ENCODE measurements at regions not wholly inside any gene's neighbourhood (a gene's known extent, or its start where the extent isn't known, plus 50 kb on each side); places are given as distances from the start of the nearest gene placed in this dataset.

DNA sequence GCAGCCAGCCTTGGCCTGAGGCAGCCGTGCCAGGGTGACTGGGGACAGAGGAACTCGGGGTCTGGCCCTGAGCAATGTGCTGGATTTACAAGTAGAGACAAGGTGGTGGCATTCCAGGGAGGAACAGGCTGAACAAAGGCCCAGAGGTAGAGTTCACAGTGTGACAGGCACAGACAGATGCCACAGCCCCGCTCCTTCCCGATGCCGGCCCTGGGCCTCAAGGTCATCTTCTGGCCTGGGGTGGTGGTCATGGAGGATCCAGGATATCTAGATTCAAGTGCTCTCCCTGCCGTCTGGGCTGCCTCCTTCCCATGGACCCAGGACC, 68.9 kb upstream of the COL13A1 start:
- Histone ChIP-seq H3K36me3 (ENCODE audit: insufficient read depth, low read length) (no peaks in the 10 kb centered on the region), H3K27me3 (ENCODE audit: insufficient read depth, low read length, poor library complexity, severe bottlenecking) (no peaks in the 10 kb centered on the region), H3K4me1 (ENCODE audit: insufficient read depth, low read length, poor library complexity, severe bottlenecking) (peaks cover 44% of the 10 kb centered on the region), H3K4me2 (ENCODE audit: low read depth, low read length, poor library complexity, severe bottlenecking) (no peak overlapping the region), H3F3A (ENCODE audit: low read depth) (no peaks in the 10 kb centered on the region), H3K4me3 (ENCODE audit: low read length, poor library complexity, severe bottlenecking) (no peak overlapping the region), H3K9me3 (ENCODE audit: insufficient read depth, low read depth, low read length) (no peaks in the 10 kb centered on the region), H3K9me2 (replicated peaks; ENCODE audit: low read depth, low read length) (no peaks in the 10 kb centered on the region), H3K9ac (ENCODE audit: low read depth, low read length, poor library complexity, severe bottlenecking) (no peak overlapping the region), H4K20me1 (ENCODE audit: insufficient read depth, low read length, poor library complexity, severe bottlenecking) (no peaks in the 10 kb centered on the region), H2AFZ (ENCODE audit: low read length) (no peak overlapping the region), H3K79me2 (ENCODE audit: insufficient read depth, low read length) (no peaks in the 10 kb centered on the region)
- TF ChIP-seq, protein P1, sequence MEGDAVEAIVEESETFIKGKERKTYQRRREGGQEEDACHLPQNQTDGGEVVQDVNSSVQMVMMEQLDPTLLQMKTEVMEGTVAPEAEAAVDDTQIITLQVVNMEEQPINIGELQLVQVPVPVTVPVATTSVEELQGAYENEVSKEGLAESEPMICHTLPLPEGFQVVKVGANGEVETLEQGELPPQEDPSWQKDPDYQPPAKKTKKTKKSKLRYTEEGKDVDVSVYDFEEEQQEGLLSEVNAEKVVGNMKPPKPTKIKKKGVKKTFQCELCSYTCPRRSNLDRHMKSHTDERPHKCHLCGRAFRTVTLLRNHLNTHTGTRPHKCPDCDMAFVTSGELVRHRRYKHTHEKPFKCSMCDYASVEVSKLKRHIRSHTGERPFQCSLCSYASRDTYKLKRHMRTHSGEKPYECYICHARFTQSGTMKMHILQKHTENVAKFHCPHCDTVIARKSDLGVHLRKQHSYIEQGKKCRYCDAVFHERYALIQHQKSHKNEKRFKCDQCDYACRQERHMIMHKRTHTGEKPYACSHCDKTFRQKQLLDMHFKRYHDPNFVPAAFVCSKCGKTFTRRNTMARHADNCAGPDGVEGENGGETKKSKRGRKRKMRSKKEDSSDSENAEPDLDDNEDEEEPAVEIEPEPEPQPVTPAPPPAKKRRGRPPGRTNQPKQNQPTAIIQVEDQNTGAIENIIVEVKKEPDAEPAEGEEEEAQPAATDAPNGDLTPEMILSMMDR (conservative IDR thresholded peaks at IDR 0.05; ENCODE audit: low read length), result no peak
- TF ChIP-seq EZH2phosphoT487 (IDR thresholded peaks at IDR 0.05; ENCODE audit: borderline replicate concordance), result no peak

GRCh38 chr10:69733791-69734261, 67.9 kb upstream of the COL13A1 start:
- H3K9me2 ChIP-seq (replicated peaks; ENCODE audit: low read depth, low read length), result no peaks in the 10 kb centered on the region
- H4K20me1 ChIP-seq (ENCODE audit: insufficient read depth, low read length, poor library complexity, severe bottlenecking), result no peaks in the 10 kb centered on the region
- peaks cover 36% of the 10 kb centered on the region for H3K4me1 ChIP-seq (ENCODE audit: insufficient read depth, low read length, poor library complexity, severe bottlenecking)
- no peak overlapping the region for H2AFZ ChIP-seq (ENCODE audit: low read length)
- H3K4me3 ChIP-seq (ENCODE audit: low read length, poor library complexity, severe bottlenecking), result no peak overlapping the region
- H3K9me3 ChIP-seq (ENCODE audit: insufficient read depth, low read depth, low read length), result no peaks in the 10 kb centered on the region
- peak overlapping the region; percentile 53 for H3K9ac ChIP-seq (ENCODE audit: low read depth, low read length, poor library complexity, severe bottlenecking)
- no peak overlapping the region for H3K4me2 ChIP-seq (ENCODE audit: low read depth, low read length, poor library complexity, severe bottlenecking)
- no peaks in the 10 kb centered on the region for H3F3A ChIP-seq (ENCODE audit: low read depth)
- H3K79me2 ChIP-seq (ENCODE audit: insufficient read depth, low read length), result no peaks in the 10 kb centered on the region
- no peaks in the 10 kb centered on the region for H3K36me3 ChIP-seq (ENCODE audit: insufficient read depth, low read length)
- no peak for TF ChIP-seq EZH2phosphoT487 (IDR thresholded peaks at IDR 0.05; ENCODE audit: borderline replicate concordance)
- TF ChIP-seq, protein P1 (conservative IDR thresholded peaks at IDR 0.05; ENCODE audit: low read length), result no peak
- no peaks in the 10 kb centered on the region for H3K27me3 ChIP-seq (ENCODE audit: insufficient read depth, low read length, poor library complexity, severe bottlenecking)

DNA sequence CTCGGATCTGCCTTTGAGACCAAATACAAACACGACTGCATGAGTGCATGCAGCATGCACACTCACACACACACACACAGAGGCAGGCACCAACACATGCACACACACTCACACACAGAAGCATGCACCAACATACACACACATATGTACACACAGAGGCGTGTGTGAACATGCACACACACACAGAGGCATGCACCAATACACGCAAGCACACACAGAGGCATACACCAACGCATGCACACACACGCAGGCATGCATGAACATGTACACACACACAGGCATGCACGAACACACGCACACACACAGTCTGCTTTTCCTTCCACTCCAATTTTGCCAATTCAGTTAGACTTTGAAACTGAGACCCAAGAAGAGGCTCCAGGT, 67.3 kb upstream of the COL13A1 start:
- H3K4me3 ChIP-seq (ENCODE audit: low read length, poor library complexity, severe bottlenecking), result peak overlapping the region; percentile 31
- peak overlapping the region; percentile 62 for H3K4me2 ChIP-seq (ENCODE audit: low read depth, low read length, poor library complexity, severe bottlenecking)
- no peaks in the 10 kb centered on the region for H3F3A ChIP-seq (ENCODE audit: low read depth)
- H3K36me3 ChIP-seq (ENCODE audit: insufficient read depth, low read length), result no peaks in the 10 kb centered on the region
- no peaks in the 10 kb centered on the region for H3K9me3 ChIP-seq (ENCODE audit: insufficient read depth, low read depth, low read length)
- H3K4me1 ChIP-seq (ENCODE audit: insufficient read depth, low read length, poor library complexity, severe bottlenecking), result peaks cover 36% of the 10 kb centered on the region
- no peaks in the 10 kb centered on the region for H3K79me2 ChIP-seq (ENCODE audit: insufficient read depth, low read length)
- H3K9me2 ChIP-seq (replicated peaks; ENCODE audit: low read depth, low read length), result no peaks in the 10 kb centered on the region
- TF ChIP-seq EZH2phosphoT487 (IDR thresholded peaks at IDR 0.05; ENCODE audit: borderline replicate concordance), result no peak
- TF ChIP-seq, protein P1 (conservative IDR thresholded peaks at IDR 0.05; ENCODE audit: low read length), result no peak
- peak overlapping the region; percentile 29; the same call in 1 of the 2 replicates for H2AFZ ChIP-seq (ENCODE audit: low read length)
- H3K9ac ChIP-seq (ENCODE audit: low read depth, low read length, poor library complexity, severe bottlenecking), result peak overlapping the region; percentile 53
- no peaks in the 10 kb centered on the region for H4K20me1 ChIP-seq (ENCODE audit: insufficient read depth, low read length, poor library complexity, severe bottlenecking)
- no peaks in the 10 kb centered on the region for H3K27me3 ChIP-seq (ENCODE audit: insufficient read depth, low read length, poor library complexity, severe bottlenecking)
